SHP77 (cell line): ENCODE measurements at regions not wholly inside any gene's neighbourhood (a gene's known extent, or its start where the extent isn't known, plus 50 kb on each side); places are given as distances from the start of the nearest gene placed in this dataset.

Experiments
- DNase-seq, 2 experiments: peaks; one replicate each; lab custom pipeline; 2025; lab: John Stamatoyannopoulos, UW

- no peak for DNase-seq
Measured at GRCh38 chr15:94177112-94177511, 54.2 kb upstream of the MCTP2 start.

GRCh38 chr15:94175420-94175819 lies 55.9 kb upstream of the MCTP2 start:
- no peak for DNase-seq

GRCh38 chr15:94174399-94174802 lies 57.0 kb upstream of the MCTP2 start:
- no peak for DNase-seq

- no peak for DNase-seq
Measured at GRCh38 chr15:94168250-94168649, 63.1 kb upstream of the MCTP2 start.

GRCh38 chr15:94164971-94165370 lies 66.4 kb upstream of the MCTP2 start:
- DNase-seq: no peak

GRCh38 chr15:94164202-94164807 lies 67.1 kb upstream of the MCTP2 start:
- DNase-seq: peak; percentile 21 to 47

- DNase-seq: no peak
Measured at GRCh38 chr15:94162939-94163338, 68.4 kb upstream of the MCTP2 start.

GRCh38 chr15:94154255-94154654 lies 77.1 kb upstream of the MCTP2 start:
- DNase-seq: no peak

GRCh38 chr15:94145046-94145445 lies 86.3 kb upstream of the MCTP2 start:
- no peak for DNase-seq

- no peak for DNase-seq
Measured at GRCh38 chr15:94141802-94142201, 89.6 kb upstream of the MCTP2 start.

- no peak for DNase-seq
Measured at GRCh38 chr15:94135486-94136147, 95.7 kb upstream of the MCTP2 start.

GRCh38 chr15:94131875-94132274 lies 99.5 kb upstream of the MCTP2 start:
- DNase-seq: no peak

GRCh38 chr15:94130504-94130903 lies 100.9 kb upstream of the MCTP2 start:
- DNase-seq: no peak

- DNase-seq: no peak
Measured at GRCh38 chr15:94127006-94127405, 104.4 kb upstream of the MCTP2 start.

GRCh38 chr15:94125698-94126097 lies 105.7 kb upstream of the MCTP2 start:
- no peak for DNase-seq

GRCh38 chr15:94125156-94125555 lies 106.2 kb upstream of the MCTP2 start:
- DNase-seq: no peak

- no peak for DNase-seq
Measured at GRCh38 chr15:94122516-94122915, 108.8 kb upstream of the MCTP2 start.

GRCh38 chr15:94119923-94120775 lies 111.2 kb upstream of the MCTP2 start:
- peak; percentile 64 to 70 for DNase-seq

GRCh38 chr15:94119298-94119811 lies 112.0 kb upstream of the MCTP2 start:
- DNase-seq: no peak

GRCh38 chr15:94110476-94111130 lies 120.8 kb upstream of the MCTP2 start:
- DNase-seq: no peak

- DNase-seq: no peak
Measured at GRCh38 chr15:94107652-94108051, 123.7 kb upstream of the MCTP2 start.

- no peak for DNase-seq
Measured at GRCh38 chr15:94105760-94106159, 125.6 kb upstream of the MCTP2 start.
